ENCODE measurements at regions not wholly inside any gene's neighbourhood (a gene's known extent, or its start where the extent isn't known, plus 50 kb on each side); places are given as distances from the start of the nearest gene placed in this dataset.

- no peak for DNase-seq (ENCODE audit: low spot score, unreplicated experiment)
- Mint-ChIP-seq H3K36me3 (ENCODE audit: insufficient read depth) (peaks cover 1% of the 10 kb centered on the region), H3K4me1 (ENCODE audit: low read depth) (peaks cover 2% of the 10 kb centered on the region), H3K9me3 (ENCODE audit: low read depth) (peaks cover 38% of the 10 kb centered on the region), H3K27ac (no peak overlapping the region), H3K27me3 (no peaks in the 10 kb centered on the region), H3K4me3 (ENCODE audit: low read depth) (no peak overlapping the region)
- no peak for TF ChIP-seq CTCF (IDR thresholded peaks at IDR 0.05; ENCODE audit: unreplicated experiment)
Measured at GRCh38 chrX:39058724-39059123, 257.5 kb downstream of the MID1IP1 start.

- peaks cover 41% of the 10 kb centered on the region for H3K9me3 Mint-ChIP-seq (ENCODE audit: low read depth)
- H3K27me3 Mint-ChIP-seq = no peaks in the 10 kb centered on the region
- H3K4me1 Mint-ChIP-seq (ENCODE audit: low read depth) = peaks cover 2% of the 10 kb centered on the region
- H3K4me3 Mint-ChIP-seq (ENCODE audit: low read depth) = no peak overlapping the region
- no peak for TF ChIP-seq CTCF (IDR thresholded peaks at IDR 0.05; ENCODE audit: unreplicated experiment)
- peaks cover 1% of the 10 kb centered on the region for H3K36me3 Mint-ChIP-seq (ENCODE audit: insufficient read depth)
- no peak for DNase-seq (ENCODE audit: low spot score, unreplicated experiment)
- no peak overlapping the region for H3K27ac Mint-ChIP-seq
Measured at GRCh38 chrX:39059866-39060265, 258.6 kb downstream of the MID1IP1 start.

GRCh38 chrX:39063037-39063436 is 261.8 kb downstream of the MID1IP1 start:
- no peak overlapping the region for H3K27ac Mint-ChIP-seq
- TF ChIP-seq CTCF (IDR thresholded peaks at IDR 0.05; ENCODE audit: unreplicated experiment) = no peak
- peaks cover 8% of the 10 kb centered on the region for H3K4me1 Mint-ChIP-seq (ENCODE audit: low read depth)
- no peaks in the 10 kb centered on the region for H3K27me3 Mint-ChIP-seq
- peaks cover 32% of the 10 kb centered on the region for H3K9me3 Mint-ChIP-seq (ENCODE audit: low read depth)
- H3K36me3 Mint-ChIP-seq (ENCODE audit: insufficient read depth) = peaks cover 1% of the 10 kb centered on the region
- H3K4me3 Mint-ChIP-seq (ENCODE audit: low read depth) = no peak overlapping the region
- DNase-seq (ENCODE audit: low spot score, unreplicated experiment) = no peak

- H3K4me1 Mint-ChIP-seq (ENCODE audit: low read depth) = peaks cover 8% of the 10 kb centered on the region
- peaks cover 29% of the 10 kb centered on the region for H3K9me3 Mint-ChIP-seq (ENCODE audit: low read depth)
Measured at GRCh38 chrX:39063702-39064101, 262.4 kb downstream of the MID1IP1 start.

GRCh38 chrX:39065051-39065871 is 264.0 kb downstream of the MID1IP1 start:
- H3K36me3 Mint-ChIP-seq (ENCODE audit: insufficient read depth) = no peaks in the 10 kb centered on the region

More at GRCh38 chrX:39063702-39064101, 262.4 kb downstream of the MID1IP1 start:
- no peak overlapping the region for H3K4me3 Mint-ChIP-seq (ENCODE audit: low read depth)
- no peak for DNase-seq (ENCODE audit: low spot score, unreplicated experiment)
- H3K27me3 Mint-ChIP-seq = no peaks in the 10 kb centered on the region
- TF ChIP-seq CTCF (IDR thresholded peaks at IDR 0.05; ENCODE audit: unreplicated experiment) = no peak
- peaks cover 1% of the 10 kb centered on the region for H3K36me3 Mint-ChIP-seq (ENCODE audit: insufficient read depth)
- H3K27ac Mint-ChIP-seq = no peak overlapping the region

More at GRCh38 chrX:39065051-39065871, 264.0 kb downstream of the MID1IP1 start:
- DNase-seq (ENCODE audit: low spot score, unreplicated experiment) = no peak
- no peak for TF ChIP-seq CTCF (IDR thresholded peaks at IDR 0.05; ENCODE audit: unreplicated experiment)
- no peak overlapping the region for H3K4me3 Mint-ChIP-seq (ENCODE audit: low read depth)
- H3K27ac Mint-ChIP-seq = no peak overlapping the region
- H3K4me1 Mint-ChIP-seq (ENCODE audit: low read depth) = peaks cover 6% of the 10 kb centered on the region
- peaks cover 25% of the 10 kb centered on the region for H3K9me3 Mint-ChIP-seq (ENCODE audit: low read depth)
- no peaks in the 10 kb centered on the region for H3K27me3 Mint-ChIP-seq
